NOMO-1 (cell line): ENCODE measurements at regions not wholly inside any gene's neighbourhood (a gene's known extent, or its start where the extent isn't known, plus 50 kb on each side); places are given as distances from the start of the nearest gene placed in this dataset.
A peak's percentile ranks its signal among the peaks of the same experiment; 100 is the strongest.

Experiments
- DNase-seq, 2 experiments: peaks; one replicate each; lab custom pipeline; 2025; ENCODE audit not compliant: unreplicated experiment in 2 of 2; lab: John Stamatoyannopoulos, UW

- DNase-seq = no peak
Measured at GRCh38 chr17:73943416-73944110, 259.9 kb upstream of the RPL38 start.

- DNase-seq = no peak
Measured at GRCh38 chr17:73944366-73944765, 259.1 kb upstream of the RPL38 start.

GRCh38 chr17:73947281-73947965, 256.1 kb upstream of the RPL38 start:
- DNase-seq = no peak

- DNase-seq = no peak
Measured at GRCh38 chr17:73947966-73948355, 255.5 kb upstream of the RPL38 start.

- DNase-seq = no peak
Measured at GRCh38 chr17:73949903-73950592, 253.4 kb upstream of the RPL38 start.

- no peak for DNase-seq
Measured at GRCh38 chr17:73950593-73950914, 252.9 kb upstream of the RPL38 start.

- DNase-seq = no peak
Measured at GRCh38 chr17:73952082-73952479, 251.4 kb upstream of the RPL38 start.

GRCh38 chr17:73952480-73953205, 250.8 kb upstream of the RPL38 start:
- peak; percentile 42 to 49 for DNase-seq

- no peak for DNase-seq
Measured at GRCh38 chr17:73953206-73954033, 250.1 kb upstream of the RPL38 start.

- no peak for DNase-seq
Measured at GRCh38 chr17:73954951-73955350, 248.5 kb upstream of the RPL38 start.

- no peak for DNase-seq
Measured at GRCh38 chr17:73955616-73956015, 247.9 kb upstream of the RPL38 start.

- DNase-seq = no peak
Measured at GRCh38 chr17:73956169-73956568, 247.3 kb upstream of the RPL38 start.

- no peak for DNase-seq
Measured at GRCh38 chr17:73956595-73957465, 246.6 kb upstream of the RPL38 start.

- DNase-seq = no peak
Measured at GRCh38 chr17:73957564-73957963, 245.9 kb upstream of the RPL38 start.

GRCh38 chr17:73958453-73958852, 245.0 kb upstream of the RPL38 start:
- DNase-seq = no peak

GRCh38 chr17:73960469-73960868, 243.0 kb upstream of the RPL38 start:
- DNase-seq = no peak

GRCh38 chr17:73962308-73962707, 241.2 kb upstream of the RPL38 start:
- no peak for DNase-seq

GRCh38 chr17:73968680-73969079, 234.8 kb upstream of the RPL38 start:
- DNase-seq = no peak

GRCh38 chr17:73969956-73970355, 233.5 kb upstream of the RPL38 start:
- peak; percentile 95 to 98 for DNase-seq

GRCh38 chr17:73971127-73971526, 232.4 kb upstream of the RPL38 start:
- no peak for DNase-seq
